ACHN (cell line): ENCODE measurements at regions not wholly inside any gene's neighbourhood (a gene's known extent, or its start where the extent isn't known, plus 50 kb on each side); places are given as distances from the start of the nearest gene placed in this dataset.

ENCODE experiments used
- DNase-seq: peaks from one replicate; pipeline ENCODE4 v3.0.0-alpha.2; 2015
- in situ Hi-C: cut with HindIII; loops from 2 replicates; pipeline ENCODE4 v1.10.0; 2017; ENCODE audit warnings: low sequenced_read_pairs, low pct_ligation_motif_present, low pct_unique_long_range_greater_than_20kb

DNA sequence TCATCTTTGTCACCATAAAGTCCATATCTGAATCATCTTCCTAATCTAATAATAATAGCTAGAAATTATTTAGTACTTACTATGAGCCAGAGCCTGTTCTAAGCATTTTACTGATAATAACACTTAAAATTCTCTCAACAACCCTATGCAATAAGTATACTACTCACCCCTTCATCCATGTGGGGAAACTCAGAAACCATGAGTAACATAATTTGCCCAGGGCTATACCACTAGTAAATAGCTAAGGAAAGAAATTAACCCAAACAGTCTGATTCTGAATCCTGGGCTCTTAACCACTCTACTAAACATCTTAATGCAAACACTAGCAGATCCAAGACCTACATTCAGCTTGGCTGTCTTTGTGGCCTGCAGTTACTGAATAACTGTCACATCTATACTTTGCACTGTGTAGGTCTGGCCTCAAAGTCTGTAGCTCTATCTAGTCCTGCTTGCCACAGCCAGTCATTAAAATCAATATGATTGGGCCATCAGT lies 394.8 kb upstream of the ESRRG start:
- in situ Hi-C loops = no loop called here
- no peak for DNase-seq

DNA sequence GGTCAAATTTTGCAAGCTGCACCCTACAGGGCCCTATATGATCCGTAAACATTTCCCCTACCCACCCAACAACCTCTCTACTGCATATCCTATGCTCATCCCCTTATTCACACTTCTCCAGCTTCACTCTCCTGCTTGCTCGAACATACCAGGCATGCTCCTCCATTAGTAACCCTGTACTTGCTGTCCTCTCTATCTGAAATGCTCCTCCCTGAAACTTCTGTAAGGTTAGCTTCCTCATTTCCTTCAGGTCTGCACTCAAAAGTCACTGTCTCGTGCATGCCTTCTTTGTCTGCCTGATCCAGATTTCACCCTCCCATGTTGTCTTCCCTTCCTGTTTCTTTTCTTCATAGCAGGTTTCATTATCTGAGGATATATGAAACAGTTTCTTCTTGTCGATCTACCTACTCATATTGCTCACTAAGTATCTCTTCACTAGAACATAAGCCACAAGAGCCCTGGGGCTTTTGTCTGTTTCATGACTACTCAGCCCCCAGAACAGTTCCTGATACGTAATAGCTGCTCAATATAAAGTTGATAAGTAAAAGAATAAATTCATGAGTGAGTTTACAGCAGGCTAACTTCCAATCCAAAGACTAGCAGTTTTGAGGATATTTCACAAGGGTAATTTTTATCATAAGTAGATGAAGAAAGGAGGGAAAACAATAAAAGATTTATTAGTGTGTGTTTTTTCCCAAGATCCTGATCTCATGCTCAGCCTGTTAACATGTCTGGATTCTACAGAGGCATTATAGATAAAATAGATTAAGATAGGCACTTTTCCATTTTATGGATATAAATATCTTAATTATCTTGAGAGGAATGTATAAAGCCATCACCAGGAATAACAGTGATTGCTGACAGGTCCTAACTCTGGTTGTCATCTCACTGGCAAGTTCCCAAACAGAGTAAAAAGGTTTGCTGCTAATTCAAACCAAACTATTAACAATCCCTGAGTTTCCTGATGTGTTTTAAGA lies 392.5 kb upstream of the ESRRG start:
- no peak for DNase-seq

DNA sequence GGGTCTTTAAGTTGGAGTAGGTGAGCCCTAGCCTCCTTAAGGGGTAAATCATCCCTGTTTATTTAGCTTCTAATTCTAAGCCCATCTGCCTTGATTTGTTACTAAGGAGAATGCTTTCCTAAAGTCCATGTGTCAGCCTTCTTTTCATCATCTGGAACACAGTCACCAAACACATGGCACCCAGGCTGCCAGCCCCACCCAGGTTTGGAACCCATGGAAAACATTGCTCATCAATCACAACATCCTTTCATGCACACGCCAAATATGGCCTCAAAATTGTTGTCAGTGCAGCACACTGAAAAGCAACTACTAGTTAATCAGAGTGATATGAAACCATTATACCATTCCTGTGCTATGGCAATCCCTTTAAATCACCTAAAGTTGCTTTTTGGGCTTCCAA lies 386.7 kb upstream of the ESRRG start:
- DNase-seq = no peak
- in situ Hi-C loops = no loop called here

More for the DNA sequence above, 392.5 kb upstream of the ESRRG start:
- in situ Hi-C loops = no loop called here

DNA sequence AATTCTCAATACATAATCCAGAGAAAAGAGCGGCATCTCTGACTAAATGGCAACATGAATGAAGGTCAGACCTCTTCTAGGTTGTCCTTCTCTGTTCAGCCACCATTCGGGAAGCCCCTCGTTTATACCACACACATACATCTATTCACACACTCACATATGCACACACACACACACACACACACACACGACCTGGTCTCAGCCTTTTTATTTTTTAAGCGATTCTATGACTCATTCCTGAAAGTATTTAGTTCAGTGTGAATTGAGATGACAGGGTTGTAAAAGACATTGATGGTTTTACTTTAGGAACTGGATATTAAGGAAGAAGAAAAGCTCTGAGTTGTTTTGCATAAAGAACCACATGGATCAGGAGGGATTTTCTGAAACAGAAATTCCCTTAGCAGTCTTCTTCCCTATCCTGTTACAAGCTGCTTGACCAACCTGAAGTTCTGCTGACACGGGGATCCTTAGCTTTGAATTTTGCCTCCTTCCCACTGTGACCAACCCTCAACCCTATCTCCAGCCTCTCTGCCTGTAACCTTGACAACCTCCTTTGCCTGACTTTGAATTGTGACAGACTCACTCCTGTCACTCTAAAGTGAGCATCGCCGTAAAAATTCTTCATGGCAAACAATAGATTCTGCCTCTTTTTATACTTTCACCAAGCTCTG lies 383.1 kb upstream of the ESRRG start:
- in situ Hi-C loops = no loop called here
- no peak for DNase-seq

DNA sequence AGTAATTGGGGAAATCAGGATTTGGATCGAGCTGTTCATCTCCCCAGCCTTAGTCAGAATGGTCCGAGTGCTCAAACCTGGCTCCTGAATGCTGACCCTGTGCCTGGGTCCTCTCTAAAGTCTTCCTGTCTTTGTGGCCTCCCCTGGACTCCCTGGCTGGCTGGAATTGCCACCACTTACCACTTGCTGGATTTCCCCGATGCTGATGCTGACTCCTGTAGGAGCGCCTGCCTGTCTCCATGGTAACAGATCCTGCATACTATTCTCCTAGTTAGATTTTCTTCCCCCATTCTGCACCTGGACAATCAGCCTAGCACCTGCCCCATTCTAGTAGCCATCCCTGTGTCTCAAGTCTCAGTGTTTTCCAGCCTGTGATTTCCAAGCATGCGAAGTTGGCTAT lies 382.2 kb upstream of the ESRRG start:
- no peak for DNase-seq
- in situ Hi-C loops = no loop called here

DNA sequence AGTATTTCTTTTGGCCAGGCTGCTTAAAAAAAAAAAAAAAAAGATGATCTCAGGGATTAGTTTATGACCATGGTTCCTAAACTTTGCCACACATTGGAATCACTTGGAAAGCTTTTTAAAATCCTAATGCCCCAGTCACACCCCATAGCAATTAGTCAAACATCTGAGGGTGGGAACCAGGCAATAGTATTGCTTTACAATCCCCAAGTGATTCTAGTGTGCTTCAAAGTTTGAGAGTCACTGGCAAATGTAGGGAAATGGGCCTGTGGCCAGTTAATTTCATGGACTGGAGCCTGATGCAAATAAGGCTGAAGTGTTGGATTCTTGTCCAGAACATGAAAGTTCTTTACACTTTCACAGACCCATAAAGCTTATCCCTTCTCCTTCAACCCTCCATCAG lies 374.6 kb upstream of the ESRRG start:
- in situ Hi-C loops = no loop called here
- no peak for DNase-seq

DNA sequence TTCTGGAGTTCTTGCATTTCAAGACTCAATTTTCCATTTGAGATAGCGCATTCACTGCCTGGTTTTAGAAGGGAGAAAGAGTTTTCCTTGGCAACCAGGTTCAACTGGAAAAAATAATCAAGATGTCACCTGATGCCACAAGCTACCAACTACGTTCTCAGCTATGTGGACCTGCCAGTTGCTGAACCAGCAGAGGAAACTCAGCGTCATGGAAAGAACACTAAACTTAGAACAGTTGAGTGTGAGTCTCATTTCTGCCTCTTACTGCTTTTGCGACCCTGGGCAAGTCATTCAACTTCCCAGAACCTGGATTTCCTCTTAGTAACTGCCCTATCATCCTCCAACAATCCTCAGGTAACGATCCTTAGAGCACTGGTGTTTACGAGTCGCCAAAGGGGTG lies 373.0 kb upstream of the ESRRG start:
- in situ Hi-C loops = no loop called here

DNA sequence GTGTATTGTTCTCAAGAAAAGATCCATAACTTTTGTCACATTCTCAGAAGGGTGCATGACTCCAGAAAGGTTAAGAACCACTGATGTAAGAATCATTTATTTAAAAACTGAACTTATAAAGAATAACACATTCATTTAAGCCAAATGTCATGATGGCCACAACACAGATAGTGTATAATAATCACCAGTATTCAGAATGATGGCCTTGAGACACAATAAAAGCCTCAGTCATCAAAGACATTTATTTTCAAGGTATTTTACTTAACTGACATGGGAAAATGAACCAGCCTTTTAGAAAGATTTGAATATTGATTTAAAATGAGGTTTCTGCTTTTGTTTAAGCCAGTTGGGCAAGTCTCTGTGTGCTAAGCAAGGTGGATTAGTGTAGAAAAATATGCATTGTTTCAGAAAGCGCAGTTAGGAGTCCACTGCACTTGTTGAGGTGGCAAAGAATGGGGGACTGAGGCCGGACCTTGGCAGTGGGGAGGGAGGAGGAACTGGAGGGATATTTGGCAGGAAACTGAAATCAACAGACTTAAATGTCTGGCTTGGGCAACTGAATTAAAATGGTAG lies 371.9 kb upstream of the ESRRG start:
- no peak for DNase-seq
- in situ Hi-C loops = no loop called here

More for the DNA sequence above, 373.0 kb upstream of the ESRRG start:
- DNase-seq = no peak

DNA sequence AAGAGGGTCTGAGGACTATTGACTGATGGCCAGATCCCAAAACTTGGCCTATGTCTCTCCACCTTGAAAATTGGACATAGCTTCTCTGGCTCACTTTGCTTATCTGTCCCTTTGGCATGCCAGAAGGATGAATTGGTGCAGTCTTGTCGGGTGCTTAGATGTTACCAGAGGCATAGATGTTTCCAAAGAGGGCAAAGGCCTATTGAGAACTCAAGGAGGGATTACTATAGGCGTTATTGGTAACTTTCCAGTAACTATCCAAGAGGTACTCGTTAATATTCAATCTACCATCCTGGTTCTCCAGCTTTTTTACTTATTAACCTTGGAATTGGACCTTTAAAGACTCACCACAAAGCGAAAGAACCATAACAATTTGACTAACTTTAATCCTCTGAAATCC lies 368.3 kb upstream of the ESRRG start:
- peak; percentile 59 for DNase-seq
- in situ Hi-C loops = no loop called here

DNA sequence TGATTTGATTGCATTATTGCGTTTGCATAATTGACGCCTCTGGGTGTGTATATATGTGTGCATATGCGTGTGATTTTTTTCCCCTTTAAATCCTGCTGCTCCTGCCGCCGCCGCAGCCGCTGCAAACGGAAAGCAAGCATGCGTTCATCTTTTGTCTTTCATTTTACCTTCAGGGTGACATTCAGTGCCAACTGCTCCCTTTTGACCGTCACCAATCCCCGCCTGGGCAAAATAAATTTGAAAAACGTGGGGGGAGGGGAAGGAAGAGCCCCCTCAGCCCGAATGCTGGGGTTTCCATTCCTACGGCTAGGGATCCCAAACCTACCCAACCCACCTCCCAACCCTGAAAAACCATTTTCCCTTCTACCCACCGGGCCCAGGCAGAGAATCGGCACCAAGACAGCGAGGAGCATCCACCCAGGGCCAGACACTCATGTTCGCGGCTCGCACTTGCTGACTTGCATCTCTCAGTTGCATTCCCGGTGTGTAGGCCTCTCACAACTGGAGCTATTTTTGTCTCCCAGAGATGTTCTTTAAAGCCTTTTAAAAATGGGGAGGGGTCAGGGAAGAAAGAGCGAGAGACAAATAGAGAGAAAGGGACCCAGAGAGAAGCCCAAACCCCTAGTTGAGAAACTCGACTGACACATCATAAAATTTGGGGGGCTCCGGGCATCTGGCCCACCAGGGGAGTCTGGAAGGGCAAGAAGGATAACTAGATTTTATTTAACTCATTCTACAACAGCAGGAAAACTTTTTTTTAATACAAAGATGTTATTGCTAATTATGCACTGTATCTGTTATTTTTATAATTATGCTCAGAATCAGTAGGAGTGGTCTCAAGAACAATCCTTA lies 367.1 kb upstream of the ESRRG start:
- in situ Hi-C loops = no loop called here

DNA sequence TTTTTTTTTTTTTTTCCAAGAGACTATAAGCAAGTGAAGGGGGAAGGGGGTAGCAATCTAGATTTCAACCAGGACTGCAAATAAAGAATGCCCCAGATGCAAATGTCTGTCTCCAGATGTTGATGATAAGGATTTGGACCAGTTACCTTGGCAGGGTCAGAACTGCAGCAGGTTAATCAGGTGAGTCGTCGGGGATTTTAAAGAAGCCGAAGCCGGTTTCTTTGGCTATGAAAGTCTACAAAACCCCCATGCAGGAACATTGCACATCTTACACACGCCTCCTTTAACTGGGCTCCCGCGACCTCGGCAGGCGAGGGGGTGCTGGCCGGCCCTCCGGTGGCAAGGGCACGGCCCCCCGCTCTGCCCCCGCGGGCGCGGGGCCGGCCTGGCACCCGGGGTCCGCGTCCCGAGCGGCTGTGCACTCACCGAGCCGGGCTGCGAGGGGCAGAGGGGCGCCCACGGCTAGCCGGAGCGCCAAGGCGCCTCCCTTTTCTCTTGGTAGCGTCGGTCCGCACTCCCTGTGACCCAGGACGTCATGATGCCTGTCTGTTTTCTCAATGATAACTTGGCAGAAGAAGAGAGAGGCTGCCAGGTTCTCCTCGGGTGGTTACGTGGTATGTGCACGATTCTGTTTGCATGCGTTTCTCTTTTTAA lies 366.3 kb upstream of the ESRRG start:
- peak; percentile 88 for DNase-seq
- in situ Hi-C loops = no loop called here

More for the DNA sequence above, 367.1 kb upstream of the ESRRG start:
- peak; percentile 38 for DNase-seq

DNA sequence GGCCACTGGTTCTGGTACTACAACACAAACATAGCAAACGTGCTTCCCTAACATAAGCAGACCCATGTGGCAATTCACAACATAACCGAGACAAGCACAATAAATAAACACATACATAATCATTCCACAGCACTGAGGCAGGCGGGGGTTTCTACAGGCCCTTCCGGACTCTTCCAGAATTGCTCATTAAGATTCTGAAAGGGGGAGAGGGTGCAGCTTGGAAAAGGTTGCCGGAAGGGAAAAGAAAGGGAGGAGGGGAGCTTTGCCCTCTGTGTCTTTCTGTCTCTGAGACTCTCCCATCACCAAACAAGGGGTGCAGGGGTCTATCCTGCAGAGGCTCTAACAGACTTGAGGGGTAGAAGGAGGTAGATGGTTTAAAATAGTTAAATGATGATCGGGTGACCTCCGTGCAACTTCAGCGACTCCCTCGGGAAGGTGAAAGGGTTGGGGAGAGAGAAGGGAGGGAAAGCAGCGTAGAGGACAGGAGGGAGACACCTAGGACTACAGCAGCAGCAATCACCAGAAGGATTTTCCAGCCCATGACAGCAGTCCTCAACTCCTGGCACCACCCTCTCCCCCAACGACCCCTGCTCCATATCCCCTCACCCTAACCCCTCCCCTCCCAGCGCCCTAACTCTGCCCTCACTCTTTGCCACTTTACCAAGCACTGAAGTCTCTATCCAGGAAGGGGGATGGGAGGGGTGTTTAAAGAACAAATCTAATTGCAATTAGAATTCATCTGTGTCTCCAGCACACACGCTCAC lies 365.5 kb upstream of the ESRRG start:
- DNase-seq = peak; percentile 25
- in situ Hi-C loops = no loop called here

DNA sequence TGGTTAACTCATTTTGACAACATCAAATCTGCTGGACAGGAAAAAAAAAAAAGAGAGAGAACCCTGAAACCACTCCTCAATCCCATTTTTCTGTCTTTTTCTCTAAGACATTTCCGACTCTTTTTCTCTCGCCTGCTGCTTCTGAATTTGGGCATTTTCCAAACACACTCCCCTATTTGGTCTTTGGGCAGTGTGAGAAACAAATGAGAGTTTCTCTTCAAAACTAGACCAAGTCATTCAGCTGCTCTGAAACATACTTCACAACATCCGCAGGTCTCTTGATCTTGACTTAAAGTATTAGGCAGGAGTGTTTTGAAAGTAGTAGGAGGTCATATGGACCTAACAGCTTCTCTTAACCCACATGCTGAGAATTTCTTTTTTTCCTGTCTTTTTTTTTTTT lies 364.8 kb upstream of the ESRRG start:
- DNase-seq = no peak
- in situ Hi-C loops = no loop called here

DNA sequence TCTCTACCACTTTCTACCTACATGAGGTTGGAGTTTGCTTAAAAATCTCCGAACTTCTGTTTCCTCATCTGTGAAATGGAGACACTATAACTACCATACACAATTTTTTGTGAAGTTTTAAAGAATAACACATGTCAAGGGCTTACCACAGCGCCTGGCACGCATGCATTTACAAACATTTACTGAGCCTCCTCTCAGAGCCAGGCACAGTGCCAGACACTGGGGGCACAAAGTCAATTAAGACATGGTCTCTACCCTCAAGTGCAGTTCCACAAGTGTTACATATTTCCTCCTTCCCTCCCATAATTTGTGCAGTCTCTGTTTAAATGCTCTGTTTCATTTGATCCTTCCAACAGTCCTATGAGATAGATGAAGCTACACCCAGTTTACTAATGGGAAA lies 356.4 kb upstream of the ESRRG start:
- no peak for DNase-seq
- in situ Hi-C loops = no loop called here

DNA sequence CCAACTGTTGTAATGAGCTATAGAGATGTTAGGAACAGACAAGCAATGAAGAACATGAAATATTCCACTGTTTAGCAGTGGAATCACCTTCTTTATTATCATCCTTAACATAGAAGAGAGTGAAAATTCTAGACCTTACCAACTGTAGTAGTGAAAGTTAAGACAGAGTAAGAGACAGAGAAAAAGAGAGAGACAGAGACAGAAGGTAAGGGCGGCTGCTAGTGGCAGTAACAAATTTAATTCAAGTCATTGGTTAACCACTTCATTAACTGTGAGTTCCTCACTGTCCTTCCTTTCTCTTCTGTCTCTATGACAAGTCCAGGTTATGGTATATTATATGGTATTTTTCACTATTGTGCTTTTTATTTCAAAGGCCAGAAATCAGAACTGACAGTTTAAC lies 355.7 kb upstream of the ESRRG start:
- in situ Hi-C loops = no loop called here

DNA sequence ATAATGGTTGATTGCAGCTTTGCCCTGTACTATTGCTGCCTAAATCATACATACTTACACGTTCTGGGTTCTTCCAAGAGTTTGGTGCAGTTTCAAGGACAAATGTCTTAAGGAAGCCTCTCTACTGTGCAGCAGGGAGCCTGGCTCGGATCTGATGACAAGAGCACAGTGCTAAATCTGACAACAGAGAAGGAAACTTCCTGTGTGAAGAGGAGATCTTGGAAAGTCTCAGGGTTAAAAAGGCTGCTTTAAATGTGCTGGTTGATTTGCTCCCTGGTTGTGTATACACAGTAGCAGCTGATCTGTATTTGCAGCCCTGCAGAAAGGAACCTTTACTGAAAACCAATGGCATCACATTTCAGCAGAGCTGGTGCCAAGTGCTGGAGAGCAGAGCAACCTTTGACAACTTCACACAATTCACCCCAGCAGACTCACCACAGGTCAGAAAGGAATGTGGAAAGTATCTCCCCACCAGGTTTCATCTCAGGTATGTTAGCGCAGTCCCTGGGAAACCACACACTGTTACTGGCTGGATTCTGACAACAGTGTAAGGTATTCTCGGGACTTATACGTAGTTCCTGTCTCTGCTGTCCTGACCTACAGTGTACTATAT lies 355.0 kb upstream of the ESRRG start:
- in situ Hi-C loops = no loop called here

More for the DNA sequence above, 355.7 kb upstream of the ESRRG start:
- no peak for DNase-seq

DNA sequence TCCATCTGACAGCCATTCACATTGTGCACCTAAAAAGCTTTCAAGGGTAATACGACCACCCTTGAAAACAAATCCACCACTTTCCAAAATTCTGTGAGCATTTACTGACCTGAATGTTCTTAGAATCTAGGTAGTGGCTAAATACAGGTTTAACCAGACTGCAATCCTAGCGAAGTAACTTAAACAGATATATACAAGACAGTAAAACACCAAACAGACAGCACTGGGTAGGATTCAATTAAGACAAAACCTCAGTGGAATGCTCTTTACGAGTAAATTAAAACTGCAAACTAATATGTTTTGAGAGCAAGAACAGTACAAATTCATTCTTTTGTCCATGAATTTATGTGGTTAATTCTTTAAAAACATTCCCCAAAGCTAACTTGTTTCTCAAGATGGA lies 354.2 kb upstream of the ESRRG start:
- DNase-seq = no peak
- in situ Hi-C loops = no loop called here

More for the DNA sequence above, 355.0 kb upstream of the ESRRG start:
- no peak for DNase-seq
